ENCODE measurements at regions not wholly inside any gene's neighbourhood (a gene's known extent, or its start where the extent isn't known, plus 50 kb on each side); places are given as distances from the start of the nearest gene placed in this dataset.
"Not testable (repeated sequence)": the region's sequence is repeated elsewhere in the genome, so short reads cannot be mapped to it uniquely, and the experiment has no call there.

GRCh38 chr2:16394072-16394985 is 271.3 kb downstream of the CYRIA start:
- DNase-seq (ENCODE audit: low read depth), result no peak

- no peak for DNase-seq (ENCODE audit: low read depth)
Measured at GRCh38 chr2:16393500-16394071, 272.0 kb downstream of the CYRIA start.

GRCh38 chr2:16392647-16393499 is 272.8 kb downstream of the CYRIA start:
- DNase-seq (ENCODE audit: low read depth), result no peak

- no peak for DNase-seq (ENCODE audit: low read depth)
Measured at GRCh38 chr2:16391986-16392385, 273.6 kb downstream of the CYRIA start.

- DNase-seq (ENCODE audit: low read depth), result no peak
Measured at GRCh38 chr2:16390561-16390960, 275.1 kb downstream of the CYRIA start.

GRCh38 chr2:16389611-16390010 is 276.0 kb downstream of the CYRIA start:
- no peak for DNase-seq (ENCODE audit: low read depth)

- DNase-seq (ENCODE audit: low read depth), result not testable (repeated sequence)
Measured at GRCh38 chr2:16388199-16388830, 277.3 kb downstream of the CYRIA start.

GRCh38 chr2:16387461-16387984 is 278.1 kb downstream of the CYRIA start:
- no peak for DNase-seq (ENCODE audit: low read depth)

GRCh38 chr2:16386431-16386830 is 279.2 kb downstream of the CYRIA start:
- no peak for DNase-seq (ENCODE audit: low read depth)

- no peak for DNase-seq (ENCODE audit: low read depth)
Measured at GRCh38 chr2:16386031-16386430, 279.6 kb downstream of the CYRIA start.

- DNase-seq (ENCODE audit: low read depth), result no peak
Measured at GRCh38 chr2:16385341-16385740, 280.3 kb downstream of the CYRIA start.

- no peak for DNase-seq (ENCODE audit: low read depth)
Measured at GRCh38 chr2:16383411-16383810, 282.2 kb downstream of the CYRIA start.

- DNase-seq (ENCODE audit: low read depth), result no peak
Measured at GRCh38 chr2:16382451-16382850, 283.2 kb downstream of the CYRIA start.

GRCh38 chr2:16381511-16381910 is 284.1 kb downstream of the CYRIA start:
- DNase-seq (ENCODE audit: low read depth), result no peak

- not testable (repeated sequence) for DNase-seq (ENCODE audit: low read depth)
Measured at GRCh38 chr2:16379901-16380300, 285.7 kb downstream of the CYRIA start.

- DNase-seq (ENCODE audit: low read depth), result not testable (repeated sequence)
Measured at GRCh38 chr2:16379061-16379460, 286.6 kb downstream of the CYRIA start.

- no peak for DNase-seq (ENCODE audit: low read depth)
Measured at GRCh38 chr2:16378031-16378430, 287.6 kb downstream of the CYRIA start.

- DNase-seq (ENCODE audit: low read depth), result no peak
Measured at GRCh38 chr2:16375981-16376380, 289.7 kb downstream of the CYRIA start.

- DNase-seq (ENCODE audit: low read depth), result no peak
Measured at GRCh38 chr2:16375351-16375750, 290.3 kb downstream of the CYRIA start.

- no peak for DNase-seq (ENCODE audit: low read depth)
Measured at GRCh38 chr2:16374671-16375070, 291.0 kb downstream of the CYRIA start.

GRCh38 chr2:16373341-16373740 is 292.3 kb downstream of the CYRIA start:
- DNase-seq (ENCODE audit: low read depth), result no peak

- no peak for DNase-seq (ENCODE audit: low read depth)
Measured at GRCh38 chr2:16371751-16372150, 293.9 kb downstream of the CYRIA start.

Data from activated T-helper 9 cell treated with anti-CD3 and anti-CD28 coated beads, Interleukin-2, amount 50 U/mL, for 16 hours (primary cell).